ENCODE measurements at regions not wholly inside any gene's neighbourhood (a gene's known extent, or its start where the extent isn't known, plus 50 kb on each side); places are given as distances from the start of the nearest gene placed in this dataset.

- Mint-ChIP-seq H3K4me1 (ENCODE audit: low read depth, unreplicated experiment) (peaks cover 8% of the 10 kb centered on the region), H3K4me3 (ENCODE audit: low read depth, unreplicated experiment) (no peak overlapping the region), H3K36me3 (ENCODE audit: insufficient read depth, unreplicated experiment) (no peaks in the 10 kb centered on the region), H3K27me3 (ENCODE audit: unreplicated experiment) (peaks cover 77% of the 10 kb centered on the region), H3K9me3 (ENCODE audit: low read depth, unreplicated experiment) (no peaks in the 10 kb centered on the region), H3K27ac (ENCODE audit: unreplicated experiment) (no peak overlapping the region)
- no peak for TF ChIP-seq CTCF (IDR thresholded peaks at IDR 0.05; ENCODE audit: unreplicated experiment)
- CTCF ChIA-PET, result interaction anchor here (0.5 kb wide), 1 partner anchor 81 kb away, joined by 3 read pairs; no protein-coding TSS in a partner anchor
- DNase-seq, result no peak
- intact Hi-C loops (cut with micrococcal nuclease; ENCODE audit: unreplicated experiment), result no loop called here
- no TSS peak for BruUV-seq (replicated peaks)
Measured at GRCh38 chr14:96634481-96634880, 132.3 kb downstream of the PAPOLA start.

- H3K4me1 Mint-ChIP-seq (ENCODE audit: low read depth, unreplicated experiment), result peaks cover 8% of the 10 kb centered on the region
- H3K9me3 Mint-ChIP-seq (ENCODE audit: low read depth, unreplicated experiment), result no peaks in the 10 kb centered on the region
- H3K4me3 Mint-ChIP-seq (ENCODE audit: low read depth, unreplicated experiment), result no peak overlapping the region
- CTCF ChIA-PET, result interaction anchor here (0.5 kb wide), 1 partner anchor 80 kb away, joined by 3 read pairs; no protein-coding TSS in a partner anchor
- peaks cover 81% of the 10 kb centered on the region for H3K27me3 Mint-ChIP-seq (ENCODE audit: unreplicated experiment)
- no TSS peak for BruUV-seq (replicated peaks)
- no peak overlapping the region for H3K27ac Mint-ChIP-seq (ENCODE audit: unreplicated experiment)
- DNase-seq, result no peak
- H3K36me3 Mint-ChIP-seq (ENCODE audit: insufficient read depth, unreplicated experiment), result no peaks in the 10 kb centered on the region
- intact Hi-C loops (cut with micrococcal nuclease; ENCODE audit: unreplicated experiment), result no loop called here
- TF ChIP-seq CTCF (IDR thresholded peaks at IDR 0.05; ENCODE audit: unreplicated experiment), result no peak
Measured at GRCh38 chr14:96634896-96635295, 132.7 kb downstream of the PAPOLA start.

- Mint-ChIP-seq H3K9me3 (ENCODE audit: low read depth, unreplicated experiment) (no peaks in the 10 kb centered on the region), H3K27me3 (ENCODE audit: unreplicated experiment) (peaks cover 91% of the 10 kb centered on the region), H3K27ac (ENCODE audit: unreplicated experiment) (no peak overlapping the region), H3K4me1 (ENCODE audit: low read depth, unreplicated experiment) (peaks cover 8% of the 10 kb centered on the region), H3K36me3 (ENCODE audit: insufficient read depth, unreplicated experiment) (no peaks in the 10 kb centered on the region), H3K4me3 (ENCODE audit: low read depth, unreplicated experiment) (no peak overlapping the region)
- TF ChIP-seq CTCF (IDR thresholded peaks at IDR 0.05; ENCODE audit: unreplicated experiment), result no peak
- DNase-seq, result no peak
- CTCF ChIA-PET, result no interaction called here
- no TSS peak for BruUV-seq (replicated peaks)
- intact Hi-C loops (cut with micrococcal nuclease; ENCODE audit: unreplicated experiment), result no loop called here
Measured at GRCh38 chr14:96635850-96636249, 133.7 kb downstream of the PAPOLA start.

- no peaks in the 10 kb centered on the region for H3K4me1 Mint-ChIP-seq (ENCODE audit: low read depth, unreplicated experiment)
- H3K4me3 Mint-ChIP-seq (ENCODE audit: low read depth, unreplicated experiment), result no peak overlapping the region
- H3K9me3 Mint-ChIP-seq (ENCODE audit: low read depth, unreplicated experiment), result no peaks in the 10 kb centered on the region
- no peak for DNase-seq
- H3K27ac Mint-ChIP-seq (ENCODE audit: unreplicated experiment), result no peak overlapping the region
- CTCF ChIA-PET, result no interaction called here
- peaks cover 95% of the 10 kb centered on the region for H3K27me3 Mint-ChIP-seq (ENCODE audit: unreplicated experiment)
- TF ChIP-seq CTCF (IDR thresholded peaks at IDR 0.05; ENCODE audit: unreplicated experiment), result no peak
- no TSS peak for BruUV-seq (replicated peaks)
- intact Hi-C loops (cut with micrococcal nuclease; ENCODE audit: unreplicated experiment), result no loop called here
- H3K36me3 Mint-ChIP-seq (ENCODE audit: insufficient read depth, unreplicated experiment), result no peaks in the 10 kb centered on the region
Measured at GRCh38 chr14:96637521-96637920, 135.3 kb downstream of the PAPOLA start.

Measured in Calu3 (cell line).